Stimulated activated CD8-positive, alpha-beta memory T cell treated with anti-CD3 and anti-CD28 coated beads, Interleukin-4, amount 100 ng/mL, for 48 hours (primary cell): ENCODE measurements at regions not wholly inside any gene's neighbourhood (a gene's known extent, or its start where the extent isn't known, plus 50 kb on each side); places are given as distances from the start of the nearest gene placed in this dataset.
"Not testable (repeated sequence)": the region's sequence is repeated elsewhere in the genome, so short reads cannot be mapped to it uniquely, and the experiment has no call there.

Experiments used
- DNase-seq: peaks from one replicate; pipeline ENCODE4 v3.0.0-alpha.2; 2020

- DNase-seq = peak; percentile 96
These were observed 59.1 kb downstream of the ZNF467 start for GRCh38 chr7:149714081-149714909.

GRCh38 chr7:149713731-149714068 is 59.7 kb downstream of the ZNF467 start:
- DNase-seq = no peak

GRCh38 chr7:149713061-149713730 is 60.2 kb downstream of the ZNF467 start:
- DNase-seq = no peak

- DNase-seq = no peak
These were observed 65.4 kb downstream of the ZNF467 start for GRCh38 chr7:149708026-149708425.

GRCh38 chr7:149707448-149707886 is 65.9 kb downstream of the ZNF467 start:
- no peak for DNase-seq

- DNase-seq = no peak
These were observed 67.0 kb downstream of the ZNF467 start for GRCh38 chr7:149706398-149706797.

GRCh38 chr7:149704507-149704906 is 68.9 kb downstream of the ZNF467 start:
- no peak for DNase-seq

GRCh38 chr7:149703044-149703650 is 70.2 kb downstream of the ZNF467 start:
- DNase-seq = no peak

- DNase-seq = no peak
These were observed 71.7 kb downstream of the ZNF467 start for GRCh38 chr7:149701495-149702240.

GRCh38 chr7:149697767-149698166 is 75.6 kb downstream of the ZNF467 start:
- not testable (repeated sequence) for DNase-seq

GRCh38 chr7:149696280-149696679 is 77.1 kb downstream of the ZNF467 start:
- DNase-seq = no peak

- DNase-seq = no peak
These were observed 80.8 kb downstream of the ZNF467 start for GRCh38 chr7:149692557-149692982.

GRCh38 chr7:149692056-149692455 is 81.3 kb downstream of the ZNF467 start:
- DNase-seq = no peak

- peak; percentile 64 for DNase-seq
These were observed 82.5 kb downstream of the ZNF467 start for GRCh38 chr7:149690688-149691446.

- DNase-seq = no peak
These were observed 84.1 kb downstream of the ZNF467 start for GRCh38 chr7:149689291-149689721.

- no peak for DNase-seq
These were observed 84.6 kb downstream of the ZNF467 start for GRCh38 chr7:149688836-149689235.

- DNase-seq = not testable (repeated sequence)
These were observed 85.6 kb downstream of the ZNF467 start for GRCh38 chr7:149687820-149688219.

GRCh38 chr7:149686449-149686848 is 86.9 kb downstream of the ZNF467 start:
- DNase-seq = no peak

GRCh38 chr7:149686011-149686410 is 87.4 kb downstream of the ZNF467 start:
- no peak for DNase-seq

GRCh38 chr7:149685455-149685854 is 87.9 kb downstream of the ZNF467 start:
- no peak for DNase-seq

- DNase-seq = no peak
These were observed 89.5 kb downstream of the ZNF467 start for GRCh38 chr7:149683898-149684297.

- DNase-seq = no peak
These were observed 90.2 kb downstream of the ZNF467 start for GRCh38 chr7:149683181-149683580.
